ENCODE measurements at regions not wholly inside any gene's neighbourhood (a gene's known extent, or its start where the extent isn't known, plus 50 kb on each side); places are given as distances from the start of the nearest gene placed in this dataset.

- DNase-seq (ENCODE audit: insufficient read length, low spot score) (no peak), FAIRE-seq (no peak)
- no peak for TF ChIP-seq POLR2A (IDR thresholded peaks at IDR 0.05; ENCODE audit: low read depth, low read length)
- no peak for TF ChIP-seq POLR2AphosphoS5 (IDR thresholded peaks at IDR 0.05; ENCODE audit: low read depth, low read length)
- TF ChIP-seq SPI1 (IDR thresholded peaks at IDR 0.05; ENCODE audit: low read depth, low read length), result no peak
- TF ChIP-seq TAF1 (IDR thresholded peaks at IDR 0.05; ENCODE audit: low read depth, low read length), result no peak
- no peak for TF ChIP-seq PAX5 (IDR thresholded peaks at IDR 0.05; ENCODE audit: insufficient read depth, low read length, severe bottlenecking)
- TF ChIP-seq POU2F2 (IDR thresholded peaks at IDR 0.05; ENCODE audit: low read depth, low read length), result no peak
These were observed 305.0 kb upstream of the SULF2 start for GRCh38 chr20:48090314-48090713.

- DNase-seq (ENCODE audit: insufficient read length, low spot score) (no peak), FAIRE-seq (no peak)
- TF ChIP-seq PAX5 (IDR thresholded peaks at IDR 0.05; ENCODE audit: insufficient read depth, low read length, severe bottlenecking) (no peak), POLR2AphosphoS5 (IDR thresholded peaks at IDR 0.05; ENCODE audit: low read depth, low read length) (no peak), SPI1 (IDR thresholded peaks at IDR 0.05; ENCODE audit: low read depth, low read length) (no peak), POLR2A (IDR thresholded peaks at IDR 0.05; ENCODE audit: low read depth, low read length) (no peak), POU2F2 (IDR thresholded peaks at IDR 0.05; ENCODE audit: low read depth, low read length) (no peak), TAF1 (IDR thresholded peaks at IDR 0.05; ENCODE audit: low read depth, low read length) (no peak)
These were observed 295.3 kb upstream of the SULF2 start for GRCh38 chr20:48080583-48080982.

GRCh38 chr20:48079028-48079427 is 293.7 kb upstream of the SULF2 start:
- FAIRE-seq, result no peak
- no peak for DNase-seq (ENCODE audit: insufficient read length, low spot score)
- no peak for TF ChIP-seq POU2F2 (IDR thresholded peaks at IDR 0.05; ENCODE audit: low read depth, low read length)
- no peak for TF ChIP-seq POLR2A (IDR thresholded peaks at IDR 0.05; ENCODE audit: low read depth, low read length)
- no peak for TF ChIP-seq POLR2AphosphoS5 (IDR thresholded peaks at IDR 0.05; ENCODE audit: low read depth, low read length)
- no peak for TF ChIP-seq TAF1 (IDR thresholded peaks at IDR 0.05; ENCODE audit: low read depth, low read length)
- no peak for TF ChIP-seq SPI1 (IDR thresholded peaks at IDR 0.05; ENCODE audit: low read depth, low read length)
- TF ChIP-seq PAX5 (IDR thresholded peaks at IDR 0.05; ENCODE audit: insufficient read depth, low read length, severe bottlenecking), result no peak

- TF ChIP-seq POU2F2 (IDR thresholded peaks at IDR 0.05; ENCODE audit: low read depth, low read length), result no peak
- TF ChIP-seq POLR2AphosphoS5 (IDR thresholded peaks at IDR 0.05; ENCODE audit: low read depth, low read length), result no peak
- no peak for TF ChIP-seq TAF1 (IDR thresholded peaks at IDR 0.05; ENCODE audit: low read depth, low read length)
- no peak for TF ChIP-seq SPI1 (IDR thresholded peaks at IDR 0.05; ENCODE audit: low read depth, low read length)
- TF ChIP-seq POLR2A (IDR thresholded peaks at IDR 0.05; ENCODE audit: low read depth, low read length), result no peak
- TF ChIP-seq PAX5 (IDR thresholded peaks at IDR 0.05; ENCODE audit: insufficient read depth, low read length, severe bottlenecking), result no peak
- FAIRE-seq (no peak), DNase-seq (ENCODE audit: insufficient read length, low spot score) (no peak)
These were observed 291.5 kb upstream of the SULF2 start for GRCh38 chr20:48076747-48077146.

- DNase-seq (ENCODE audit: insufficient read length, low spot score) (no peak), FAIRE-seq (no peak)
- TF ChIP-seq SPI1 (IDR thresholded peaks at IDR 0.05; ENCODE audit: low read depth, low read length) (no peak), POU2F2 (IDR thresholded peaks at IDR 0.05; ENCODE audit: low read depth, low read length) (no peak), POLR2A (IDR thresholded peaks at IDR 0.05; ENCODE audit: low read depth, low read length) (no peak), POLR2AphosphoS5 (IDR thresholded peaks at IDR 0.05; ENCODE audit: low read depth, low read length) (no peak)
These were observed 291.0 kb upstream of the SULF2 start for GRCh38 chr20:48076247-48076646.

GRCh38 chr20:48075591-48076174 is 290.4 kb upstream of the SULF2 start:
- FAIRE-seq (no peak), DNase-seq (ENCODE audit: insufficient read length, low spot score) (no peak)
- TF ChIP-seq POLR2A (IDR thresholded peaks at IDR 0.05; ENCODE audit: low read depth, low read length) (no peak), POLR2AphosphoS5 (IDR thresholded peaks at IDR 0.05; ENCODE audit: low read depth, low read length) (no peak), PAX5 (IDR thresholded peaks at IDR 0.05; ENCODE audit: insufficient read depth, low read length, severe bottlenecking) (no peak), SPI1 (IDR thresholded peaks at IDR 0.05; ENCODE audit: low read depth, low read length) (no peak), TAF1 (IDR thresholded peaks at IDR 0.05; ENCODE audit: low read depth, low read length) (no peak), POU2F2 (IDR thresholded peaks at IDR 0.05; ENCODE audit: low read depth, low read length) (no peak)

GRCh38 chr20:48070991-48071652 is 285.8 kb upstream of the SULF2 start:
- no peak for TF ChIP-seq POLR2AphosphoS5 (IDR thresholded peaks at IDR 0.05; ENCODE audit: low read depth, low read length)
- no peak for TF ChIP-seq SPI1 (IDR thresholded peaks at IDR 0.05; ENCODE audit: low read depth, low read length)
- no peak for TF ChIP-seq POLR2A (IDR thresholded peaks at IDR 0.05; ENCODE audit: low read depth, low read length)
- TF ChIP-seq POU2F2 (IDR thresholded peaks at IDR 0.05; ENCODE audit: low read depth, low read length), result no peak
- no peak for TF ChIP-seq TAF1 (IDR thresholded peaks at IDR 0.05; ENCODE audit: low read depth, low read length)
- TF ChIP-seq PAX5 (IDR thresholded peaks at IDR 0.05; ENCODE audit: insufficient read depth, low read length, severe bottlenecking), result no peak
- DNase-seq (ENCODE audit: insufficient read length, low spot score) (no peak), FAIRE-seq (no peak)

- DNase-seq (ENCODE audit: insufficient read length, low spot score), result no peak
- TF ChIP-seq PAX5 (IDR thresholded peaks at IDR 0.05; ENCODE audit: insufficient read depth, low read length, severe bottlenecking) (no peak), POLR2A (IDR thresholded peaks at IDR 0.05; ENCODE audit: low read depth, low read length) (no peak), SPI1 (IDR thresholded peaks at IDR 0.05; ENCODE audit: low read depth, low read length) (no peak), POU2F2 (IDR thresholded peaks at IDR 0.05; ENCODE audit: low read depth, low read length) (no peak), POLR2AphosphoS5 (IDR thresholded peaks at IDR 0.05; ENCODE audit: low read depth, low read length) (no peak), TAF1 (IDR thresholded peaks at IDR 0.05; ENCODE audit: low read depth, low read length) (no peak)
- FAIRE-seq, result no peak
These were observed 284.3 kb upstream of the SULF2 start for GRCh38 chr20:48069596-48069995.

- TF ChIP-seq SPI1 (IDR thresholded peaks at IDR 0.05; ENCODE audit: low read depth, low read length) (no peak), POLR2A (IDR thresholded peaks at IDR 0.05; ENCODE audit: low read depth, low read length) (no peak), POLR2AphosphoS5 (IDR thresholded peaks at IDR 0.05; ENCODE audit: low read depth, low read length) (no peak), TAF1 (IDR thresholded peaks at IDR 0.05; ENCODE audit: low read depth, low read length) (no peak), PAX5 (IDR thresholded peaks at IDR 0.05; ENCODE audit: insufficient read depth, low read length, severe bottlenecking) (no peak), POU2F2 (IDR thresholded peaks at IDR 0.05; ENCODE audit: low read depth, low read length) (no peak)
- DNase-seq (ENCODE audit: insufficient read length, low spot score) (no peak), FAIRE-seq (no peak)
These were observed 281.6 kb upstream of the SULF2 start for GRCh38 chr20:48066851-48067250.
